SW 1271 (cell line): ENCODE measurements at regions not wholly inside any gene's neighbourhood (a gene's known extent, or its start where the extent isn't known, plus 50 kb on each side); places are given as distances from the start of the nearest gene placed in this dataset.

Experiments
- DNase-seq, 2 experiments: peaks; one replicate each; lab custom pipeline; 2025; lab: John Stamatoyannopoulos, UW

- no peak for DNase-seq
These were observed 95.2 kb downstream of the PDGFA start for GRCh38 chr7:424301-424935.

- no peak for DNase-seq
These were observed 94.5 kb downstream of the PDGFA start for GRCh38 chr7:424961-425793.

- DNase-seq: no peak
These were observed 93.9 kb downstream of the PDGFA start for GRCh38 chr7:425794-426188.

- no peak for DNase-seq
These were observed 93.1 kb downstream of the PDGFA start for GRCh38 chr7:426510-426909.

- no peak for DNase-seq
These were observed 92.0 kb downstream of the PDGFA start for GRCh38 chr7:427506-428103.

GRCh38 chr7:428387-428786, 91.3 kb downstream of the PDGFA start:
- no peak for DNase-seq

- DNase-seq: no peak
These were observed 90.5 kb downstream of the PDGFA start for GRCh38 chr7:428927-429827.

GRCh38 chr7:429828-430180, 89.8 kb downstream of the PDGFA start:
- DNase-seq: no peak

- no peak for DNase-seq
These were observed 88.6 kb downstream of the PDGFA start for GRCh38 chr7:431041-431440.

GRCh38 chr7:431658-432111, 88.0 kb downstream of the PDGFA start:
- DNase-seq: no peak

- no peak for DNase-seq
These were observed 87.4 kb downstream of the PDGFA start for GRCh38 chr7:432256-432655.

- DNase-seq: no peak
These were observed 86.7 kb downstream of the PDGFA start for GRCh38 chr7:432933-433332.

- DNase-seq: no peak
These were observed 86.1 kb downstream of the PDGFA start for GRCh38 chr7:433558-433957.

GRCh38 chr7:434891-435629, 84.6 kb downstream of the PDGFA start:
- DNase-seq: no peak

- no peak for DNase-seq
These were observed 83.8 kb downstream of the PDGFA start for GRCh38 chr7:435630-436366.

- DNase-seq: no peak
These were observed 83.1 kb downstream of the PDGFA start for GRCh38 chr7:436367-437128.

GRCh38 chr7:437329-438251, 82.1 kb downstream of the PDGFA start:
- no peak for DNase-seq

- no peak for DNase-seq
These were observed 81.3 kb downstream of the PDGFA start for GRCh38 chr7:438361-438760.

GRCh38 chr7:438916-439315, 80.7 kb downstream of the PDGFA start:
- DNase-seq: no peak
